Karpas-422 (cell line): ENCODE measurements at regions not wholly inside any gene's neighbourhood (a gene's known extent, or its start where the extent isn't known, plus 50 kb on each side); places are given as distances from the start of the nearest gene placed in this dataset.
"Not testable (repeated sequence)": the region's sequence is repeated elsewhere in the genome, so short reads cannot be mapped to it uniquely, and the experiment has no call there.

Source experiments
- DNase-seq: peaks from one replicate; pipeline ENCODE4 v3.0.0-alpha.2; 2015
- H2AFZ ChIP-seq: fragments of 200-600 bp; sonication (generic); 2 replicates; pipeline ENCODE4 v1.6.1; 2014; ENCODE audit warnings: antibody characterized with exemption, low read length, mixed read lengths
- H3K27ac ChIP-seq: fragments of 200-600 bp; sonication (generic); 2 replicates; pipeline ENCODE4 v1.5.1; 2014; ENCODE audit warnings: mild to moderate bottlenecking, low read length, moderate library complexity
- H3K27me3 ChIP-seq: fragments of 200-600 bp; sonication (generic); 2 replicates; pipeline ENCODE4 v1.6.1; 2014; ENCODE audit warnings: low read length, mixed read lengths
- H3K36me3 ChIP-seq: fragments of 200-600 bp; sonication (generic); 2 replicates; pipeline ENCODE4 v1.6.1; 2014; ENCODE audit warnings: low read length, mixed read lengths; ENCODE audit not compliant: insufficient read depth
- H3K4me1 ChIP-seq: fragments of 200-600 bp; sonication (generic); 2 replicates; pipeline ENCODE4 v1.6.1; 2014; ENCODE audit warnings: mild to moderate bottlenecking, low read length, mixed read lengths
- H3K4me2 ChIP-seq: fragments of 200-600 bp; sonication (generic); 2 replicates; pipeline ENCODE4 v1.6.1; 2014; ENCODE audit warnings: low read length, low read depth, mild to moderate bottlenecking; ENCODE audit not compliant: poor library complexity, severe bottlenecking
- H3K4me3 ChIP-seq: fragments of 200-600 bp; sonication (generic); 2 replicates; pipeline ENCODE4 v1.5.1; 2014; ENCODE audit warnings: mild to moderate bottlenecking, antibody characterized with exemption, low read length, mixed read lengths
- H3K79me2 ChIP-seq: fragments of 200-600 bp; sonication (generic); 2 replicates; pipeline ENCODE4 v1.6.1; 2014; ENCODE audit warnings: mild to moderate bottlenecking, low read length, mixed read lengths
- H3K9ac ChIP-seq: fragments of 200-600 bp; sonication (generic); 2 replicates; pipeline ENCODE4 v1.6.0; 2014; ENCODE audit warnings: low read length
- H3K9me2 ChIP-seq: fragments of 200-600 bp; sonication (generic), shearing (Covaris generic); replicated peaks from 2 replicates; pipeline ENCODE4 v1.6.0; 2014; ENCODE audit warnings: mild to moderate bottlenecking, low read length, moderate library complexity; ENCODE audit not compliant: insufficient read depth
- H3K9me3 ChIP-seq: fragments of 300-700, 200-600 bp; sonication (generic); 2 replicates; pipeline ENCODE4 v1.6.1; 2014; ENCODE audit warnings: low read length, mixed read lengths
- H4K20me1 ChIP-seq: fragments of 200-600 bp; sonication (generic); 2 replicates; pipeline ENCODE4 v1.6.1; 2014; ENCODE audit warnings: mild to moderate bottlenecking, antibody characterized with exemption, low read length, low read depth; ENCODE audit not compliant: insufficient read depth

- DNase-seq, result no peak
- Histone ChIP-seq H3K4me1 (no peaks in the 10 kb centered on the region), H4K20me1 (no peaks in the 10 kb centered on the region), H3K4me2 (no peak overlapping the region), H3K9me2 (no peaks in the 10 kb centered on the region), H3K4me3 (no peak overlapping the region), H2AFZ (no peak overlapping the region), H3K9me3 (no peaks in the 10 kb centered on the region), H3K36me3 (no peaks in the 10 kb centered on the region), H3K9ac (no peak overlapping the region), H3K27ac (no peak overlapping the region), H3K79me2 (no peaks in the 10 kb centered on the region), H3K27me3 (peaks cover 3% of the 10 kb centered on the region; the same call in 1 of the 2 replicates)
These were observed 86.2 kb upstream of the SH3BP4 start for GRCh38 chr2:234865586-234865985.

GRCh38 chr2:234865040-234865439, 86.8 kb upstream of the SH3BP4 start:
- H4K20me1 ChIP-seq, result no peaks in the 10 kb centered on the region
- H3K36me3 ChIP-seq, result no peaks in the 10 kb centered on the region
- H3K9ac ChIP-seq, result no peak overlapping the region
- H3K79me2 ChIP-seq, result no peaks in the 10 kb centered on the region
- H3K27me3 ChIP-seq, result peaks cover 3% of the 10 kb centered on the region; the same call in 1 of the 2 replicates
- no peak overlapping the region for H3K4me3 ChIP-seq
- H3K9me2 ChIP-seq, result no peaks in the 10 kb centered on the region
- no peaks in the 10 kb centered on the region for H3K9me3 ChIP-seq
- H3K4me1 ChIP-seq, result no peaks in the 10 kb centered on the region
- H3K27ac ChIP-seq, result no peak overlapping the region
- H3K4me2 ChIP-seq, result no peak overlapping the region
- H2AFZ ChIP-seq, result no peak overlapping the region
- DNase-seq, result no peak

GRCh38 chr2:234864506-234864905, 87.3 kb upstream of the SH3BP4 start:
- Histone ChIP-seq H3K79me2 (no peaks in the 10 kb centered on the region), H3K4me2 (no peak overlapping the region), H3K27ac (no peak overlapping the region), H3K9me3 (no peaks in the 10 kb centered on the region), H3K27me3 (peaks cover 3% of the 10 kb centered on the region; the same call in 1 of the 2 replicates), H3K4me3 (no peak overlapping the region), H4K20me1 (no peaks in the 10 kb centered on the region), H2AFZ (no peak overlapping the region), H3K9me2 (no peaks in the 10 kb centered on the region), H3K9ac (no peak overlapping the region), H3K4me1 (no peaks in the 10 kb centered on the region), H3K36me3 (no peaks in the 10 kb centered on the region)
- no peak for DNase-seq

DNA sequence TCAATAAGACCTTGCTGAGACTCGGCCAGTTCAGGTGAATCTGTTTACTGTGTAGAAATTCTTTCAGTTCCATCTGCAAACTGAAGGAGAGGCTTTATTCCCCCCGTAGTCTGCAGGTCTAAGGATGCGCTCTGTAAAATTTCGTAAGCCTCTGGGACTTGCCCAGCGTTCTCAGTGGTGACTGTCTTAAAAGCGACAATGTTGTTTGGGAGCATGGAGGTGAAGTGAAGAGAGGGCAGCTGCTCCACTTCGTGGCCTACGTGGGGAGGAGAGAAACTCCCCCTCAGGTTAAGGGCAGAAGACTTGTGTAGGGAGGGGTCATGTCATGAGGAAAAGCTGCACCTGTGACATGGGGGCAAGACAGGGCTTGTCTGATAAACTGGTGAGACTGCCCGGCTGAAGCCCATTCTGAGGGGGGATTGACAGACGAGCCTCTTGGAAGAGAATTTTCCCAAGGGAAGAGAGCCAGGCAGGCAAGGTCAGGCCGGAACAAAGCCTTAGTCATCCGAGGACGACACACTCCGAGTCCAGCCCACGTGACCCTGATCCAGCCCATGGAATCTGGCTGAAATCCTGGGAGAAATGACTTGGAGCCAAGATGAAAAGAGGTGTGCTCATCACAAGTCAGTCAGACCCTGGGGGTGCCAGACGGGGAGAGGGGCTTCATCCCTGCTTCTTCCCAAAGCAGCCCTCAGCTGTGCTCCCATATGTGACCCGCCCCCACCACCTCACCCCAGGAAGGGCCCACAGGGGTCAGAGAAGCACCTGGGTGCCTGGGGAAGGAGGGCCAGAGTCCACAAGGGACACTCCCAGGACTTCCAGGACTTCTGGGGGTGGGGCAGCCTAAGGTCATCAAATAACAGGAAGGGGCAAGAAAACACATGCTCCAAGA, 88.5 kb upstream of the SH3BP4 start:
- peaks cover 3% of the 10 kb centered on the region; the same call in 1 of the 2 replicates for H3K27me3 ChIP-seq
- H2AFZ ChIP-seq, result no peak overlapping the region
- no peaks in the 10 kb centered on the region for H4K20me1 ChIP-seq
- H3K36me3 ChIP-seq, result no peaks in the 10 kb centered on the region
- H3K9me2 ChIP-seq, result no peaks in the 10 kb centered on the region
- no peak for DNase-seq
- H3K27ac ChIP-seq, result no peak overlapping the region
- H3K4me3 ChIP-seq, result no peak overlapping the region
- H3K9me3 ChIP-seq, result no peaks in the 10 kb centered on the region
- H3K4me2 ChIP-seq, result no peak overlapping the region
- no peaks in the 10 kb centered on the region for H3K4me1 ChIP-seq
- H3K9ac ChIP-seq, result no peak overlapping the region
- H3K79me2 ChIP-seq, result no peaks in the 10 kb centered on the region

DNA sequence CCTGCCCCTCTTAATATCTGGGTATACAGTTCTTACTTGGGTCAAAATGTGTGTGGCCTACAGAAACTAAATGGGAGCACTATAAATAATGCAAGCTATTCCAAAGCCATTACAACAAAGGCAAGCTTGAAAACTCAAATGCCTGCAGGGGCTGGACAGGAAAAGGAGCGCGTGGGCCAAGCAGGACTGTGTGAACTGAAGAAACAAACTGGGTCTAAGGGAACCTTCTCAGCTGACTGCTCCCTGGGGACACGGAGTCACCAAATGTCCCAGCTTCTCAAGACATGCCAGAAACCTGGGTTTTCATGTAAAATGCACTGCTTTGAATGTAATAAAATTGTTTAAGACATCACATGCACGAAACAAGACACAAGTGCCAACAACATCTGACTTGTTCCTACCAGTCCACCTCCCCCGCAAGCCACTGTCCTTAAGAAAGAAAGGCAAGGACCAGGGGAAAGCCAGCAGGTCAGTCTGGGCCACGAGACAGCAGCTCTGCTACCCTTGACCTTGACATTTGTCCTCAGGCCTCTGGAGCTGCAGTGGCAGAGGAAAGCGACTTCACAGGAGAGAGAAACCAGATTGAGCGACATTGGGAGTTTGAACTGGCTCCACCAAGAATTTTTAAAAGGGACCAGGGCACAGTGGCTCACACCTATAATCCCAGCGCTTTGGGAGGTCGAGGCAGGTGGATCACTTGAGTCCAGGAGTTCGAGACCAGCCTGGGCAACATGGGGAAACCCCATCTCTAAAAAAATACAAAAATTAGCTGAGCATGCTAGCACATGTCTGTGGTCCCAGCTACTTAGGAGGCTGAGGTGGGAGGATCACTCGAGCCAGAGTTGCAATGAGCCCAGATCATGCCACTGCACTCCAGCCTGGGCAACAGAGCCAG, 89.7 kb upstream of the SH3BP4 start:
- Histone ChIP-seq H3K27me3 (peaks cover 3% of the 10 kb centered on the region; the same call in 1 of the 2 replicates), H3K9ac (no peak overlapping the region), H3K9me3 (no peaks in the 10 kb centered on the region), H3K4me3 (no peak overlapping the region), H4K20me1 (no peaks in the 10 kb centered on the region), H3K4me1 (peaks cover 3% of the 10 kb centered on the region), H3K79me2 (no peaks in the 10 kb centered on the region), H2AFZ (no peak overlapping the region), H3K27ac (no peak overlapping the region), H3K9me2 (no peaks in the 10 kb centered on the region), H3K36me3 (no peaks in the 10 kb centered on the region), H3K4me2 (no peak overlapping the region)
- DNase-seq, result no peak

GRCh38 chr2:234859330-234859872, 92.4 kb upstream of the SH3BP4 start:
- H3K4me3 ChIP-seq, H3K9ac ChIP-seq, H3K27ac ChIP-seq: not testable (repeated sequence)

GRCh38 chr2:234858790-234859329, 93.0 kb upstream of the SH3BP4 start:
- Histone ChIP-seq H3K9me3 (no peaks in the 10 kb centered on the region), H3K4me3 (no peak overlapping the region), H3K9ac (no peak overlapping the region), H3K27me3 (no peaks in the 10 kb centered on the region), H3K4me1 (peaks cover 19% of the 10 kb centered on the region), H4K20me1 (no peaks in the 10 kb centered on the region), H3K4me2 (no peak overlapping the region), H3K79me2 (no peaks in the 10 kb centered on the region), H3K27ac (no peak overlapping the region), H2AFZ (no peak overlapping the region), H3K36me3 (no peaks in the 10 kb centered on the region), H3K9me2 (no peaks in the 10 kb centered on the region)
- no peak for DNase-seq

More at GRCh38 chr2:234859330-234859872, 92.4 kb upstream of the SH3BP4 start:
- peaks cover 19% of the 10 kb centered on the region for H3K4me1 ChIP-seq
- H3K36me3 ChIP-seq, H3K9me2 ChIP-seq, DNase-seq, H3K9me3 ChIP-seq, H2AFZ ChIP-seq, H3K4me2 ChIP-seq, H3K27me3 ChIP-seq, H4K20me1 ChIP-seq, H3K79me2 ChIP-seq: not testable (repeated sequence)

DNA sequence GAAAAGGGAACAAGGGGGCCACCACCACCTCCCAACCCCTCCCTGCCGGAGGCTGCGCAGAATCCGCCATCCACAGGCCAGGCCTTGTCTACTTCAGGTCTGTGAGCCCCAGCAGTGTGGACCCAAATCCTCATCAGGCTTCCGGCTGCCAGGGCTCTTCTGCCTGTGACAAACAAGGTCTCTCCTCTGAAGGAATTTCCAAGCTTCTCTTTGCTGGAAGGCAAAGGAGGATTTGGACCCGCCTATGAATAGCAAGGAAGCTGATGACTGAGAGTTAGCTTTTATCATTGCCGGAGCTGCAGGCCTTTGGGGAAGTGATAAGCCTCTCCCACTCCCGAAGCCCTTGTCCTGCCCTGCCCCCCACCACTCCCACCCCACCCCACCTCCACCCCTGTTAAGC, 93.7 kb upstream of the SH3BP4 start:
- Histone ChIP-seq H3K9me3 (no peaks in the 10 kb centered on the region), H3K27me3 (no peaks in the 10 kb centered on the region), H2AFZ (no peak overlapping the region), H3K79me2 (no peaks in the 10 kb centered on the region), H3K4me1 (peaks cover 19% of the 10 kb centered on the region), H3K9ac (no peak overlapping the region), H3K36me3 (no peaks in the 10 kb centered on the region), H3K9me2 (no peaks in the 10 kb centered on the region), H3K27ac (no peak overlapping the region), H4K20me1 (no peaks in the 10 kb centered on the region), H3K4me3 (no peak overlapping the region), H3K4me2 (no peak overlapping the region)
- DNase-seq, result no peak
